ENCODE measurements at regions not wholly inside any gene's neighbourhood (a gene's known extent, or its start where the extent isn't known, plus 50 kb on each side); places are given as distances from the start of the nearest gene placed in this dataset.
"Not testable (repeated sequence)": the region's sequence is repeated elsewhere in the genome, so short reads cannot be mapped to it uniquely, and the experiment has no call there.

DNA sequence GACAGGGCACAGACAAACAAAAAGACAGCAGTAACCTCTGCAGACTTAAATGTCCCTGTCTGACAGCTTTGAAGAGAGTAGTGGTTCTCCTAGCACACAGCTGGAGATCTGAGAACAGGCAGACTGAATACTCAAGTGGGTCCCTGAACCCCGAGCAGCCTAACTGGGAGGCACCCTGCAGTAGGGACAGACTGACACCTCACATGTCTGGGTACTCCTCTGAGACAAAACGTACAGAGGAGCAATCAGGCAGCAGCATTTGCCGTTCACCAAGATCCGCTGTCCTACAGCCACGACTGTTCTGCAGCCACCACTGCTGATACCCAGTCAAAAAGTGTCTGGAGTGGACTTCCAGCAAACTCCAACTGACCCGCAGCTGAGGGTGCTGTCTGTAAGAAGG is 110.5 kb downstream of the EMB start:
- TF ChIP-seq, protein P1, sequence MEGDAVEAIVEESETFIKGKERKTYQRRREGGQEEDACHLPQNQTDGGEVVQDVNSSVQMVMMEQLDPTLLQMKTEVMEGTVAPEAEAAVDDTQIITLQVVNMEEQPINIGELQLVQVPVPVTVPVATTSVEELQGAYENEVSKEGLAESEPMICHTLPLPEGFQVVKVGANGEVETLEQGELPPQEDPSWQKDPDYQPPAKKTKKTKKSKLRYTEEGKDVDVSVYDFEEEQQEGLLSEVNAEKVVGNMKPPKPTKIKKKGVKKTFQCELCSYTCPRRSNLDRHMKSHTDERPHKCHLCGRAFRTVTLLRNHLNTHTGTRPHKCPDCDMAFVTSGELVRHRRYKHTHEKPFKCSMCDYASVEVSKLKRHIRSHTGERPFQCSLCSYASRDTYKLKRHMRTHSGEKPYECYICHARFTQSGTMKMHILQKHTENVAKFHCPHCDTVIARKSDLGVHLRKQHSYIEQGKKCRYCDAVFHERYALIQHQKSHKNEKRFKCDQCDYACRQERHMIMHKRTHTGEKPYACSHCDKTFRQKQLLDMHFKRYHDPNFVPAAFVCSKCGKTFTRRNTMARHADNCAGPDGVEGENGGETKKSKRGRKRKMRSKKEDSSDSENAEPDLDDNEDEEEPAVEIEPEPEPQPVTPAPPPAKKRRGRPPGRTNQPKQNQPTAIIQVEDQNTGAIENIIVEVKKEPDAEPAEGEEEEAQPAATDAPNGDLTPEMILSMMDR (IDR thresholded peaks at IDR 0.05): not testable (repeated sequence)
- not testable (repeated sequence) for TF ChIP-seq POLR2A (IDR thresholded peaks at IDR 0.05)
